ENCODE measurements at regions not wholly inside any gene's neighbourhood (a gene's known extent, or its start where the extent isn't known, plus 50 kb on each side); places are given as distances from the start of the nearest gene placed in this dataset.

- TF ChIP-seq CTCF (IDR thresholded peaks at IDR 0.05; ENCODE audit: extremely low read depth in 1 of 2, insufficient read depth in 1 of 2, low read depth in 1 of 2, low read length in 2 of 2) (no peak), POLR2A (IDR thresholded peaks at IDR 0.05; ENCODE audit: low read depth, low read length) (no peak), EZH2 (IDR thresholded peaks at IDR 0.05; ENCODE audit: borderline replicate concordance, low read depth, low read length, severe bottlenecking) (no peak), POLR2AphosphoS5 (IDR thresholded peaks at IDR 0.05; ENCODE audit: insufficient read depth, low read depth, low read length) (no peak), MYC (IDR thresholded peaks at IDR 0.05; ENCODE audit: low read depth, low read length) (no peak), JUN (IDR thresholded peaks at IDR 0.05; ENCODE audit: borderline replicate concordance, insufficient read depth, insufficient read length, low read depth) (no peak), MAX (IDR thresholded peaks at IDR 0.05; ENCODE audit: insufficient read depth, insufficient read length) (no peak), FOS (IDR thresholded peaks at IDR 0.05; ENCODE audit: borderline replicate concordance, insufficient read depth, low read length) (no peak)
Observed at GRCh38 chr13:63896321-63896720, 2480.7 kb upstream of the PCDH20 start.

Data from endothelial cell of umbilical vein (primary cell).